NCI-H146 treated with DMSO at 0.1 percent for 48 hours (cell line): ENCODE measurements at regions not wholly inside any gene's neighbourhood (a gene's known extent, or its start where the extent isn't known, plus 50 kb on each side); places are given as distances from the start of the nearest gene placed in this dataset.

Source experiments
- DNase-seq: peaks from one replicate; lab custom pipeline; 2025; ENCODE audit not compliant: unreplicated experiment; lab: John Stamatoyannopoulos, UW

- no peak for DNase-seq
Observed at GRCh38 chr3:22916933-22917332, 286.2 kb upstream of the UBE2E2 start.

GRCh38 chr3:22920006-22920405 lies 283.1 kb upstream of the UBE2E2 start:
- no peak for DNase-seq

GRCh38 chr3:22922317-22922716 lies 280.8 kb upstream of the UBE2E2 start:
- peak; percentile 1 for DNase-seq

GRCh38 chr3:22923711-22924110 lies 279.4 kb upstream of the UBE2E2 start:
- no peak for DNase-seq

- DNase-seq: no peak
Observed at GRCh38 chr3:22928216-22929110, 274.7 kb upstream of the UBE2E2 start.

GRCh38 chr3:22933051-22933840 lies 269.9 kb upstream of the UBE2E2 start:
- no peak for DNase-seq

GRCh38 chr3:22933841-22934116 lies 269.3 kb upstream of the UBE2E2 start:
- DNase-seq: no peak

GRCh38 chr3:22935040-22935439 lies 268.1 kb upstream of the UBE2E2 start:
- DNase-seq: no peak

- DNase-seq: no peak
Observed at GRCh38 chr3:22937536-22937935, 265.6 kb upstream of the UBE2E2 start.

- DNase-seq: no peak
Observed at GRCh38 chr3:22938739-22939138, 264.4 kb upstream of the UBE2E2 start.

- no peak for DNase-seq
Observed at GRCh38 chr3:22939349-22939748, 263.8 kb upstream of the UBE2E2 start.

GRCh38 chr3:22940285-22940684 lies 262.8 kb upstream of the UBE2E2 start:
- DNase-seq: no peak

GRCh38 chr3:22942981-22943380 lies 260.1 kb upstream of the UBE2E2 start:
- DNase-seq: no peak

GRCh38 chr3:22947851-22948250 lies 255.3 kb upstream of the UBE2E2 start:
- DNase-seq: no peak

- DNase-seq: peak; percentile 3
Observed at GRCh38 chr3:22951910-22952309, 251.2 kb upstream of the UBE2E2 start.

GRCh38 chr3:22952860-22953259 lies 250.3 kb upstream of the UBE2E2 start:
- DNase-seq: no peak

GRCh38 chr3:22959593-22959992 lies 243.5 kb upstream of the UBE2E2 start:
- DNase-seq: no peak

GRCh38 chr3:22960105-22960984 lies 242.8 kb upstream of the UBE2E2 start:
- no peak for DNase-seq

- DNase-seq: no peak
Observed at GRCh38 chr3:22962244-22962643, 240.9 kb upstream of the UBE2E2 start.

- no peak for DNase-seq
Observed at GRCh38 chr3:22966349-22966748, 236.8 kb upstream of the UBE2E2 start.

GRCh38 chr3:22969276-22969675 lies 233.9 kb upstream of the UBE2E2 start:
- no peak for DNase-seq
